Skeletal muscle cell (primary cell): ENCODE measurements at regions not wholly inside any gene's neighbourhood (a gene's known extent, or its start where the extent isn't known, plus 50 kb on each side); places are given as distances from the start of the nearest gene placed in this dataset.

Source experiments
- DNase-seq: peaks from one replicate; pipeline ENCODE4 v3.0.0-alpha.2; 2010; ENCODE audit warnings: low read depth
- H3K4me3 ChIP-seq: 2 replicates; pipeline ENCODE4 v1.5.1; 2011; ENCODE audit warnings: low read depth, mild to moderate bottlenecking, control low read depth, low read length, moderate library complexity

DNA sequence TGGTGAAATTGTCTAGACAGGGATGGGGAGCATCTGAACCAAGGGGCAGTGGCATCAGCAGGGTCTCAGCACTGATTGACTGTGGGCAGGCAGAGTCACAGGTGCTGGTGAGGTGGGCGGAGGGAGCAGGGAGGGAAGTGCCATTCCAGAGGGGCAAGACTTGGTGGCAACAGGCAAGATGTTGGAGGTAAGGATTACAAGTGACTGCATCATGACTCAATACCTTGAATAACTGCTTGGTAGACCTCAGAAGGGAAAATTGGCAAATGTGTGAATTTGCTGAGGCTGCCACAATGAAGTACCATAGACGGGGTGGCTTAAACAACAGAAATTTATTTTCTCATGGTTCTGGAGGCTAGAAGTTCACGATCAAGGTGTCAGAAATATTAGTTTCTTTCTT, 419.1 kb downstream of the HS3ST3B1 start:
- DNase-seq: no peak
- no peak overlapping the region for H3K4me3 ChIP-seq

DNA sequence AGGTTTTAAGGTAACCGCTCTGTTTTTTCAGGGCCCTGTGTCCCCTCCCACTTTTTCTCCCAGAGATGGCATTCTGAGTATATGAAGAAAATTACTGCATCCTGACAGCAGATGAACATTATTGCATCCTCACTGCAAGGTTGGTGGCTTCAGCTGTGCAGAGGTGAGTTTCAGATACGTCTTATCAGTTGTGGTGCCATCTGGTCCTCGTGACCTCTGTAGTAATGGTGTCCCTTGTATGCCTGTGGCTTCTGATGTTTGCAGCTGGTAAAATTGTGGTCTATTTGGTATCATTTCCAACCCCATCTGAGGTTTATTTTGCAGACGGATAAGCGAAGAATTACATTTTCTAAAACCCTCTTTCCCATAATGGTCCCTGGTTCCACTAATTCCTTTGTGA, 417.0 kb downstream of the HS3ST3B1 start:
- no peak for DNase-seq
- H3K4me3 ChIP-seq: no peak overlapping the region

DNA sequence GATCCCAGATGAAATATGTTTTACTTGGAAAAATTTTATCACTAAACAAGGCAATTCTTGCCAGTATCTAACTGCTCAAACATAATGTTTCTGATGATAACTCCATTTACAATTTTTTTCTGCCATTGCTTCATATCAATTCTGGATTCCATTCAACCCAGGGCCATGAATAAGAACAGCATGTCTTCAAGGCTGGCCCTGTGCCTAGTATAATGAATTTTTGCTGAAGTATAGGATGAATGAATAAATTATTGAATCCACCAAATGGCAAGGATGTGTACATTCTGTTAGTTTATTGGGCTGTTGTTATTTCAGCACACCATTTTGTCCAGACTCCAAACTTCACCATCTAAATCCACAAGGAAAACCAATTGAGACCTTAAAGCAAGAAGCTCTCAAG, 414.7 kb downstream of the HS3ST3B1 start:
- peak; percentile 15 for DNase-seq

DNA sequence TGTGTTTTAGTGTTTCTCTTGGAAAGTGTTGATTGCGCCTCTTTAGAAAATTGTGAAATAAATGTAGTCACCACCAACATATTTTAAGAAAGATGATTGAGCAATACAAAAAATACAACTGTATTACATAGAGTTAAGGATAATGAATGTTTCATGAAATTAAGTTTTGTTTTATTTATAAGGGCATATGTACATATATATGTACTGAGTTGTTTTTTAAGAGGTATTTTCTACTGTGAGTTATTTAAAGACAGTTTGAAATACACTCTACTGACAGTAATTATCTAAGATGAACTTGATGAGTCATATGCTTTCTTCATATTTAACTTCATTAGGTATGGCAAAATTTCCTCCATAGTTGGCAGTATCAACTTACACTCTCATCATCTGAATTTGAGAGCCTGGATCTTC, 411.7 kb downstream of the HS3ST3B1 start:
- no peak for DNase-seq

More for the DNA sequence above, 414.7 kb downstream of the HS3ST3B1 start:
- H3K4me3 ChIP-seq: no peak overlapping the region

DNA sequence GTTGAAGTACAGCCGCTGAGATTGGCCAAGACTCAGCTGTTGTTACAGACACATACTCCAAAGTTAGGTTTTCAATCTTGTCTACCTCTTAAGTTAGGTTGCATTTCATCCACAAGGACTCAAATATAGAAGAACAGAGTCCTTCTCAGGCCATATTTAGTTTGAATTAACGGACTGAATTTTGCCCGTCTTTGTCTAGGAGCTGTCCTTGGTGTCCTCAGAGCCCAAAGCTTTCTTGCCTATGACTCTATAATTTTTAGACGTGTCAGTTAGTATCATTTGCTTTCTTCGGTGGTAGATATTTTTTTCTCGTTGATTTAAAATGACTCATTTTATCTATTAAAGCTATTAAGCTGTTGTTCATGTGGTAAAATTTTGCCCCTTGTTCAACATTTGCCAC, 403.2 kb downstream of the HS3ST3B1 start:
- DNase-seq: no peak
- H3K4me3 ChIP-seq: no peak overlapping the region

More for the DNA sequence above, 411.7 kb downstream of the HS3ST3B1 start:
- no peak overlapping the region for H3K4me3 ChIP-seq

DNA sequence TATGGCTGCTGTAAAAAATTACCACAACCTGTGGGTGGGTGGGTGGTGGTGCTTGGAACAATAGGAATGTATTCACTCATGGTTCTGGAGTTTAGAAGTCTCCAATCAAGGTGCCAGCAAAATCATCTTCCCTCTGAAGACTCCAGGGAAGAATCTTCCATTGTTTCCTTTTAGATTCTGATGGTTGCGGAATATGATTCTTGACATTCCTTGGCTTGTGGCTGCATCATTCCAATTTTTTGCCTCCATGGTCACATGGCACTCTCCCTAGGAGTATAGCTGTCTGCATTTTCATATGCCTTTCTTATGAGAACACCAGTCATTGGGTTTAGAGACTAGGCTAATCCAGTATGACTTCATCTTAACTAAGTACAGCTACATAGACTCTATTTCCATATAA, 401.0 kb downstream of the HS3ST3B1 start:
- DNase-seq: no peak
- no peak overlapping the region for H3K4me3 ChIP-seq

DNA sequence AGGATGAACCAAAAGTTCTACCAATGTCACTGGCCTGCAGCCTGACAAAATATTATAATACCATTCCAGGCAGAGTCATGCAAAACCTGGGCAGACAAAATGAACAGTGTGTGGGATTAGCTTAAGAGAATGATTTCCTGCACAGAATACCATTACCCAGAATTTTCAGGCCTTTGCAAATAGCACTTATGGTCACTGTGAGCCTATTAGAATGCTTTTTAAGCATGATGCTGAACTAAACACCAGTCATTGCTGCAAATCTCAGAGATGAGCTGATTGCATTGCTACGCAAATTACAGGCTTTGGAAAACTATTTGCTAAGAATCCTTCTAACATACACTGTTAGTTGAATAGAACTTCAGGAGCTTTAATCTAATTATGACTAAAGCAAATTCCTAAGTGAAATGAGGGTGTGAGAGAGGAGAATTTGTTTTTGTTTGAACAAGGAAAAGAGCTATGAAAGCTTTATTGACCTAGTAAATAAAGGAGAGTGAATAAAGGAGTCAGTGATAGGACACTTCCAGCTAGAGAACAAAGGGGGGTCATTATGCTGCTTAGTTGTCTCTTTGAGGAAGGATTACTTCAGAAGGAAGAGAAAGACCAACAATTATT, 398.8 kb downstream of the HS3ST3B1 start:
- H3K4me3 ChIP-seq: no peak overlapping the region
- no peak for DNase-seq

DNA sequence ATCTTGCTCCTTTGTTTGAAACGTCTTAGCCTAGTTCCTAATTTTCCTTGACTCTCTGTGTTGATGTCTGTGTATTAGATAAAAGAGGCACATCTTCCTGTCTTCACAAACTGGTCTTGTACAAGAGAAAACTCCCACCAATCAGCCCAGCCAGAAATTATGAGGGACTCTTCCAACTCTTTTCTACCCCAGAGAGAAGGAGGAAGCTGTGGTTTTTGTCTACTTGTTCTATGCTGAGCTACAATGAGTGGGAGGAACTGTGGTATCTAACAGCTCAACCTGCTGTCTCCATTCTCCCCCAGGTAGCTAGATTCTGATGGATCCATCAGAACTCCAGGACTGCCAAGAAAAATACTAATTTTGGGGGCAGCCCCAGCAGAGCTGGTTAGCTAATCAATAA, 392.5 kb downstream of the HS3ST3B1 start:
- DNase-seq: no peak

DNA sequence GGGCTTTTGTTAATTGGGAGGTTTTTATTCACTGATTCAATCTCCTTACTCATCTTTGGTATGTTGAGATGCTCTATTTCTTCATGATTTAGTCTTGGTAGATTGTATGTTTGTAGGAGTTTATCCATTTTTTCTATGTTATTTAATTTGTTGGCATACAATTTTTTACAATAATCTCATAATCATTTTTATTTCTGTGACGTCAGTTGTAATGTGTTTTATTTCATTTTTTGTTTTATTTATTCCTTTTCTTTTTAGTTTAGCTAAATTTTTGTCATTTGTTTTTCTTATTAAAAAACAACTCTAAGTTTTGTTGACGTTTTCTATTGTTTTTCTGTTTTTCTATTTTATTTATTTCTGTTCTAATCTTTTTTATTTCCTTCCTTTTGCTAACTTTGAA, 389.8 kb downstream of the HS3ST3B1 start:
- DNase-seq: no peak
- no peak overlapping the region for H3K4me3 ChIP-seq

More for the DNA sequence above, 392.5 kb downstream of the HS3ST3B1 start:
- H3K4me3 ChIP-seq: no peak overlapping the region

DNA sequence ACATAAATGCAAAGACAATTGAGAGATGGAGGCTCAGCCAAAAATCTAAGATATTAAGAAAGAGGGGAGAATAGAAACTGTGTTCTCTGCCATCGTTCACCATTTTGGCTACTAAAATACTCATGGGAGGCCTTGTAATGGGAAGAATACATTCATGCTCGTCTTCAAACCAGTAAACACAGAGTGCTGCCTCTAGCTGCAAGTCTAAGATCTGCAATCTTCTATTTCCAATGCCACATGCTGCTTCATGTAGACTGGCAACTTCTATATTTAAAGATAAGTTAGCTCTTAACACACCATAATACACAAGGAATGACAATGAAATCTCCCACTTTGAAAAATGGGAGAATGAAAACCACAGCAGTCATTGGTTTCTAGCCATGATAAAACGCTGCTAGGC, 387.3 kb downstream of the HS3ST3B1 start:
- no peak overlapping the region for H3K4me3 ChIP-seq
- DNase-seq: no peak

DNA sequence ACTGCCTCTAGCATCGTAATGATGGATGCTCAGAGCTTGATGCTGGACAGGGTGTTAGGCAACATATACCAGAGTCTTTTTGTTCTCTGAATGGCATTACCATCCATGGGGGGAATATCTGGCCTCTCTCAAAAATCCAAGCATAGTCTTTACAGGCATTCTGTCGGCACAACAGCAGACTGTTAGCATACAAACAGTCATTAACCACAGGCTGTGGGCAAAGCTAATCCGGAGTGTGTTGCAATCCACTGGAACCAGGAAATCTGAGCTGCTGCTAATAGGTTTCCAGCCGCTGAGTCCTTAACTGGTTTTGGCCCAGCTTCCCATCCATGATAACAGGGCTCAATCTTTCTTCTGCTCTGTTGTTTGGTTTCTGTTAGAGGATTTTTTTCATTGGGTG, 371.9 kb downstream of the HS3ST3B1 start:
- DNase-seq: peak; percentile 40
- no peak overlapping the region for H3K4me3 ChIP-seq

DNA sequence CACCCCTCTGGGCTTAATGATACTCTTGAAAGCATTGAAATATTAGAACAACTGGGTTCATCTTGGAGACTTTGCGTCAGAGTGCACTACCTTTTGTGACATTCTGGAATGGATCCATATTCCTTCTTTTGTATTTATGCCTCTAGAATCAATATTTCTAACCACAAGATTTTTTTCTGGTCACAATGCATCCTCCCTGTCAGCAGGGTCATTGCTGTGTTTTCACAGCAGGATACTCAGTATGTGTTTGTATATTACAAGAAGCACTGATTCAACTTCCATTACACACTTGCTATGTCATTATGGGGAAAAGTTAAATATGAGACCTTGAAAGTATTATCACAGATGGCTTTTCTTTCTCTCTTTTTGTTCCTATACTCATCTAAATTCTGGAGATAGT, 370.0 kb downstream of the HS3ST3B1 start:
- no peak for DNase-seq
- H3K4me3 ChIP-seq: no peak overlapping the region

DNA sequence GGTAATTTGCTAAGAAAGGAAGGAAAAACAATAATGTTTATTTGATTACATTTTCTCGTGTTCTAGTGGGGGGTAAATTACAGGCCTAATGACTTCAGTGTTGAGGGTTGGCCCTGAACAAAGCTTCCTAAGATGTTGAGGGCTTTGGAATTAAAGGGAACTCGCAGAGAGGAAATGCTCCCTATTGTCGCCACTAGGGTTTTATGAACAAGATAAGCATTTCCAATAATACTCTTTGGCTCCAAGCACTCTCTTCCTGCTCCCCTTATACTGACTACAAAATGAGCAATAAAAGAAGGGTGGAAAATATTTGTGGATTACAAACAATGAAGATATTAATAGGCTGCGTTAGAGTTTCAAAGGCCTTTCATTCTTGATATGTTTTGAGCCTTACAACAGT, 363.6 kb downstream of the HS3ST3B1 start:
- DNase-seq: no peak
- H3K4me3 ChIP-seq: no peak overlapping the region

DNA sequence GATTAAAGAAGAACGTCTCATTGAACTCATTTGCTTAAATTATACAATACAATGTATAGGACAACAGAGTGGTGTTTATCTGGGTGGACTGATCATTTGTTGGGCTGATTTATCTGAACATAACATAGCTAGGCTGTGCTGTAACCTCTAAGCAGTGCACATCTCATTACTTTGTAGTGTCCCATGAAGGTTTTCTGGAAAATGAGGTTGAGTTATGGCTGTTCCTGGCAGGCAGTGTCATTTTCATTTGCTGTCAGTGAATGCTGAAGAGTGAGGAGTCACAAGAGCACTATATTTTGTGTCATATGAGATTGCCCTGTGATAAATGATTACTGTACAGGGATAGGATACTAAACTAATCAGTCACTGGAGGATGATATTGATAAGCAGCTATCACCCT, 340.2 kb downstream of the HS3ST3B1 start:
- no peak for DNase-seq
- no peak overlapping the region for H3K4me3 ChIP-seq

DNA sequence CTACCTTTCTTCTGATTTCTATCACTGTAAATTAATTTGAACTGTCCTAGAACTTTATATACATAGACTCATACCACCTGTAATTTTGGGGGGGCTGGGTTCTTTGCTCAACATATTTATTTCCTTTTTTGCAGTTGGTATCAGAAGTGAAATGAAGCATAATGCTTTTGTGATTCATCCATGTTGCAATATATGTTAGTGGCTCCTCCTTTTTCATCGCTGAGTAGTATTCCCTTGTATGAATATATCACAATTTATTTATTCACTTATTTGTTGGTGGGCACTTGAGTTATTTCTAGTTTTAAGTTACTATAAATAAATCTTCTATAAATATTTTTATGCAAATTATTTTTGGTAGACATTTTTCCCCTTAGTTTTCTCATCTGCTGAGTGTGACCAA, 336.4 kb downstream of the HS3ST3B1 start:
- DNase-seq: no peak
- no peak overlapping the region for H3K4me3 ChIP-seq

DNA sequence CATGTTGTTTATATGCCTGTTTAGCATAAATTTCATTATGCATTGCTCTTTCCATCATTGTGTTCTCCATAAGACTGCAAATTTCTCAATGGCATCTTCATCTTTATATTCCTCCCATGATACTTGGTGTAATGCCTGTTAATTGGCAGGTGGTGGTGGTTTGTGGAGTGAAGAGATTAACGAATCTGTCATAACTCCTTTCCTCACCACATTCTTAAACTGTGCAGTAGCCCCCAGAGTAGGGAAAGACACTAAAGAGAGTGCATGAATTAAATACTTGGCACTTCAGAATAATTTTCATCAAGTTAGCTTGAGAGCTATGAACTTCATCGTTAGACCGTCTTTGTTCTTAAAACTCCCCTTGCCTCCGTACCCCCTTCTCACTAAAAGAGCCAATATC, 329.7 kb downstream of the HS3ST3B1 start:
- H3K4me3 ChIP-seq: no peak overlapping the region
- DNase-seq: no peak

DNA sequence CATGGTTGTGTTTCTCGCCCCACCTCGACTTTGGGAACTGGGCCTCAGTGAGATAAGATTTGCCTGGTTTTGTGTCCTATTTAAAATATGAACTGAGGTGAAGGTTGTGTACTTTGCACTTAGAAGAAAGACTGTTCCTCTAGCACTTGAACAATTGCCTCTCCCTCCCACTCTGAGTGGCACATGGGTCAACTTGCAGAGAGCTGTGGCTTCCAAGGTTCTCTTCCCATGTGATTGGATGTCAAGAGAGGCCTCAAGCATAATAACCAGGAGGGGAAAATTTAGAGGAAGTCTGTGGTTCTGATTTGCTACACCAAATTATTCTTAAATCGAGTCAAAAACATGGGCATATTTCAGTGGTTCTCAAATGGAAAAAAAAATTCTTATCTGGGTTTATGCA, 329.2 kb downstream of the HS3ST3B1 start:
- H3K4me3 ChIP-seq: no peak overlapping the region
- no peak for DNase-seq

DNA sequence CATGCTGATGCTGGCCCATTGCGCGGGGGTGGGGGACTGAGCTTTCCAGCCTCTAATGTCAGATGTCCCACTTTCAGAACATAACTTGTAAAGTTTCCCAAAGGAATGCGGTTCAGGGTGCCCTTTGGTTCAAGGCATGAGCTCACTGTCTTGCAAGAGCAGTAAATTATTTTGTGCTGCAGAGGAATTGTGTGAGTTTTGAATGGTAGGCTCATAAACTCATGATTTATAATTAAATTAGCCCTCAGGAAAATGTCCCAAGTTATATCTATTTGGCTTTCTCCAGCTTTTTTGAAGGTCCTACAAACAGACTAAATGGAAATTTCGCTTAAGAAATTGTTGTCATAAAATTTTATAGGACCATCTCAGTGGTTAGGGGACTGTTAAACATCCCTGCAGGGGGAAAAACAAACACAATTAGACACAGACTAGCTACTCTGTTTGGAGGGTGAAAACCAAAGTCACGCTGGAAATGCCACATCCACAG, 321.8 kb downstream of the HS3ST3B1 start:
- H3K4me3 ChIP-seq: no peak overlapping the region
- DNase-seq: no peak

DNA sequence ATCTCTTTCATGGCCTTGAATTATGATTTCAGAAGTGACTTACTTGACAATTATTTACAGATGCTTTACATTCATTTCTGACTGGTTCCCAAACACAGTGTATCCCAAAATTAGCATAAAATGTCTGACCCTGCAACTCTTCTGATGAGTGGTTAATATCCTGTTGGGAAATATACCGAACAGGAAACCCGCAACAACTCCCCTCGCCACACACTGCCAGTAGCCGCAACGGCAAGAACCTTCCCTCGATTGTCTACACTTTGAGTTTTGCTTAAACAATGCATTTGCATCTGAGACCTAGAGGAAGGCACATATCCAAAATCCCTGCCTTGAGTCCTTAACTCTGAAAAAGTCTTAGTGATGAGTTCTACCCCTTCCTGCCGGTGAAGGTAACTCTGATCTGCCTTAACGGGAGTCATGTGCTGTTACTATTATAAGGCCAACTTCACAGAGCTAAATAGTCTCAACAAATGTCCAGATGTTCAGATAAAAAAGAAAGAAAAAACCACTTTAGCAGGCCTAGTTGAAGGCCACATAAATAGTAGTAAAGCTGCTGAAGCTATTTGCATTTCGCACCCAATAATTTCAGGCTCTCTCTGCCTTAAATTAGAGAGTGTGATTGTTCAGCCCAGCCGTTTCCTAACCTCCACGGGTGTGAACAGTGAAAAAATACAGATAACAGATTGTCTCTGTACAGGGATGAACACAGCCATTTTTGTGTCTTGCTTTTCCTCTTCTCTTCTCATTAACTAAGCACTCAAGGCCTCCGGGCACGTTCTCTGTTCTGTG, 321.1 kb downstream of the HS3ST3B1 start:
- no peak overlapping the region for H3K4me3 ChIP-seq
- DNase-seq: no peak

DNA sequence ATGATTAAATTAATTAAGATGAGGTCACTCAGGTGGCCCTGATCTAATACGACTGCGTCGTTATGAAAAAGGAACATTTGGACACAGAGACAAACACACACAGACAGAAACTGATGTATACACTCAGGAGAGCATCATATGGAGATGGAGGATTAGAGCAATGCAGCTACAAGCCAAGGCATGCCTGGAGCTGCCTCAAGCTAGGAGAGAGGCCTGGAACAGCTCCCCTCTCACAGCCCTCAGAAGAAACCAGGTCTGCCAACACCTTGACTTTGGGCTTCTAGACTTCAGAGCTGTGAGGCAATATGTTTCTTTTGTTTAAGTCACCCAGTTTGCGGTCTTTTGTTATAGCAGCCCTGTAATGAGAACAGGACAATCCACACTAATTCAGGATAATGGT, 318.9 kb downstream of the HS3ST3B1 start:
- no peak overlapping the region for H3K4me3 ChIP-seq

DNA sequence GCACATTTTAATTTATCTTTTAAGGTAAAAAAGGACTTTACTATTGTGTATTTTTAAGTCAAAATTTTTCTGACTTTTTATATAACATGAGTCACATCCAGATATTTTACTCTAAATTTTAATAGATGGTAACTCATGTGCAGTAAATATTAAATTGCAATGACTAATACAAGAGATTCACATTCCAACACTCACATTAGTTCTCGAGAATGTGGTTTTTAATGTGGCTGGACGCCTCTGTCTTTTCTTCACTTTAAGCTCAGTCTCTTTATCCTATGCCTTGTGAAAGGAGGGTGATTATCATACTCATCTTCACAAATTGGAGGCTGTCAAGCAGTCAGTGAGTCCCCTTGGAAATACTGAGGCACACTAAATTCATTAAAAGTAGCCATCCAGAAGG, 315.6 kb downstream of the HS3ST3B1 start:
- no peak for DNase-seq
- H3K4me3 ChIP-seq: no peak overlapping the region

More for the DNA sequence above, 318.9 kb downstream of the HS3ST3B1 start:
- no peak for DNase-seq
